ENCODE measurements at regions not wholly inside any gene's neighbourhood (a gene's known extent, or its start where the extent isn't known, plus 50 kb on each side); places are given as distances from the start of the nearest gene placed in this dataset.

GRCh38 chr16:85338638-85338982 lies 226.3 kb upstream of the CIBAR2 start:
- TF ChIP-seq EZH2phosphoT487 (IDR thresholded peaks at IDR 0.05; ENCODE audit: low read depth, severe bottlenecking, unreplicated experiment) = no peak
- TF ChIP-seq EZH2 (IDR thresholded peaks at IDR 0.05; ENCODE audit: borderline replicate concordance) = no peak

Data from hepatocyte (in vitro differentiated cells).